HL-60 (cell line): ENCODE measurements at regions not wholly inside any gene's neighbourhood (a gene's known extent, or its start where the extent isn't known, plus 50 kb on each side); places are given as distances from the start of the nearest gene placed in this dataset.
"Not testable (repeated sequence)": the region's sequence is repeated elsewhere in the genome, so short reads cannot be mapped to it uniquely, and the experiment has no call there.

Experiments used
- CTCF ChIP-seq: IDR thresholded peaks from one replicate; pipeline ENCODE4 v1.5.1; 2011; ENCODE audit warnings: low read length, control low read depth, inconsistent platforms; ENCODE audit not compliant: insufficient read depth
- GABPA ChIP-seq: IDR thresholded peaks from 2 replicates; pipeline ENCODE4 v1.6.1; 2012; ENCODE audit warnings: low read depth
- POLR2AphosphoS5 ChIP-seq: IDR thresholded peaks from 2 replicates; pipeline ENCODE4 v1.6.1; 2012; ENCODE audit warnings: low read depth

GRCh38 chr20:26133794-26134193, 437.1 kb upstream of the ZNF337 start:
- not testable (repeated sequence) for TF ChIP-seq CTCF, POLR2AphosphoS5, GABPA
